ENCODE measurements at regions not wholly inside any gene's neighbourhood (a gene's known extent, or its start where the extent isn't known, plus 50 kb on each side); places are given as distances from the start of the nearest gene placed in this dataset.

GRCh38 chr19:30122431-30122830, 180.4 kb downstream of the URI1 start:
- TF ChIP-seq CTCF (IDR thresholded peaks at IDR 0.05) = no peak
- TF ChIP-seq JUN (IDR thresholded peaks at IDR 0.05) = no peak
- TF ChIP-seq SMC3 (IDR thresholded peaks at IDR 0.05) = no peak
- TF ChIP-seq PHF8 (IDR thresholded peaks at IDR 0.05; ENCODE audit: borderline replicate concordance, low read depth) = no peak
- TF ChIP-seq CEBPB (IDR thresholded peaks at IDR 0.05) = no peak

All from A549 (cell line).